ENCODE measurements at regions not wholly inside any gene's neighbourhood (a gene's known extent, or its start where the extent isn't known, plus 50 kb on each side); places are given as distances from the start of the nearest gene placed in this dataset.

- no peak for FAIRE-seq
- no peaks in the 10 kb centered on the region for H3K9me3 ChIP-seq (replicated peaks; ENCODE audit: control insufficient read depth, insufficient read depth, low read length)
- CTCF ChIA-PET, result no interaction called here
Observed at GRCh38 chr1:163824006-163824405, 502.3 kb downstream of the NUF2 start.

More at GRCh38 chr1:163824006-163824405, 502.3 kb downstream of the NUF2 start:
- TF ChIP-seq CTCF (IDR thresholded peaks at IDR 0.05; ENCODE audit: extremely low read depth in 1 of 2, insufficient read depth in 1 of 2, low read depth in 1 of 2, low read length in 2 of 2), result no peak
- peak; percentile 20 for TF ChIP-seq MAX (IDR thresholded peaks at IDR 0.05; ENCODE audit: insufficient read depth, insufficient read length)
- Histone ChIP-seq H3K4me2 (ENCODE audit: insufficient read depth, low read length) (no peak overlapping the region), H3K4me3 (replicated peaks in 1 of 3; ENCODE audit: insufficient read depth in 1 of 3, low read depth in 1 of 3, low read length in 3 of 3) (no peak overlapping the region), H3K9ac (replicated peaks; ENCODE audit: extremely low read depth, insufficient read depth, low read length) (no peak overlapping the region), H3K9me1 (replicated peaks; ENCODE audit: control insufficient read depth, extremely low read depth, insufficient read depth, low read length) (no peaks in the 10 kb centered on the region), H4K20me1 (replicated peaks; ENCODE audit: control insufficient read depth, extremely low read depth, insufficient read depth, low read length) (no peaks in the 10 kb centered on the region), H3K36me3 (ENCODE audit: control insufficient read depth in 2 of 2, extremely low read depth in 1 of 2, insufficient read depth in 2 of 2, low read length in 2 of 2) (no peaks in the 10 kb centered on the region), H3K27ac (ENCODE audit: insufficient read depth, low read depth, low read length) (no peak overlapping the region), H3K79me2 (ENCODE audit: control insufficient read depth, insufficient read depth, low read length) (no peaks in the 10 kb centered on the region), H3K4me1 (ENCODE audit: control insufficient read depth, extremely low read depth, insufficient read depth, low read length) (no peaks in the 10 kb centered on the region), H3K27me3 (ENCODE audit: control insufficient read depth in 2 of 2, insufficient read depth in 2 of 2, low read length in 2 of 2) (no peaks in the 10 kb centered on the region), H2AFZ (ENCODE audit: low read depth, low read length) (no peak overlapping the region)
- DNase-seq (ENCODE audit: low read depth, low spot score), result peak; percentile 70
- BruUV-seq (replicated peaks), result no TSS peak
- dilution Hi-C loops (cut with MboI; ENCODE audit: extremely low pct_ligation_motif_present, low sequenced_read_pairs) (no loop called here), intact Hi-C loops (cut with micrococcal nuclease) (loop anchor here (5.0 kb wide), 2 partner anchors 53 to 793 kb away; no protein-coding TSS in a partner anchor)
- POLR2A ChIA-PET, result no interaction called here
